ENCODE measurements at regions not wholly inside any gene's neighbourhood (a gene's known extent, or its start where the extent isn't known, plus 50 kb on each side); places are given as distances from the start of the nearest gene placed in this dataset.
"Not testable (repeated sequence)": the region's sequence is repeated elsewhere in the genome, so short reads cannot be mapped to it uniquely, and the experiment has no call there.

- Histone ChIP-seq H3K27me3 (no peaks in the 10 kb centered on the region), H3K36me3 (no peaks in the 10 kb centered on the region), H3K9me3 (no peaks in the 10 kb centered on the region), H3K4me3 (no peak overlapping the region), H3K27ac (no peak overlapping the region), H3K4me1 (no peaks in the 10 kb centered on the region)
- no peak for FAIRE-seq
- ATAC-seq = no peak
- no peak for DNase-seq
- intact Hi-C loops (cut with DNase I) = no loop called here
- WGBS, 2 donors = 66 to 68% methylated on average over 11 of the region's 11 CpGs
- no peak for TF ChIP-seq CTCF (IDR thresholded peaks at IDR 0.05)
Observed at GRCh38 chr2:109711230-109712122, 82.6 kb upstream of the RGPD5 start.

- no peak for TF ChIP-seq CTCF (IDR thresholded peaks at IDR 0.05)
- no peak for DNase-seq
- no peaks in the 10 kb centered on the region for H3K27me3 ChIP-seq
- 85 to 93% methylated on average over 2 of the region's 2 CpGs for WGBS, 2 donors
- H3K9me3 ChIP-seq = no peaks in the 10 kb centered on the region
- no peak overlapping the region for H3K4me3 ChIP-seq
- intact Hi-C loops (cut with DNase I) = no loop called here
- H3K27ac ChIP-seq = no peak overlapping the region
- no peaks in the 10 kb centered on the region for H3K4me1 ChIP-seq
- no peak for ATAC-seq
- no peak for FAIRE-seq
- no peaks in the 10 kb centered on the region for H3K36me3 ChIP-seq
Observed at GRCh38 chr2:109712123-109712449, 82.0 kb upstream of the RGPD5 start.

- ATAC-seq (no peak), DNase-seq (no peak), FAIRE-seq (no peak)
- H3K36me3 ChIP-seq = no peaks in the 10 kb centered on the region
- 84 to 91% methylated on average over 5 of the region's 5 CpGs for WGBS, 2 donors
- intact Hi-C loops (cut with DNase I) = no loop called here
- H3K9me3 ChIP-seq = no peaks in the 10 kb centered on the region
- H3K27ac ChIP-seq = no peak overlapping the region
- no peak for TF ChIP-seq CTCF (IDR thresholded peaks at IDR 0.05)
- no peaks in the 10 kb centered on the region for H3K27me3 ChIP-seq
- no peaks in the 10 kb centered on the region for H3K4me1 ChIP-seq
- H3K4me3 ChIP-seq = no peak overlapping the region
Observed at GRCh38 chr2:109712746-109713145, 81.4 kb upstream of the RGPD5 start.

- Histone ChIP-seq H3K4me3 (no peak overlapping the region), H3K9me3 (no peaks in the 10 kb centered on the region), H3K27me3 (no peaks in the 10 kb centered on the region), H3K4me1 (no peaks in the 10 kb centered on the region), H3K36me3 (no peaks in the 10 kb centered on the region), H3K27ac (no peak overlapping the region)
- intact Hi-C loops (cut with DNase I) = no loop called here
- FAIRE-seq = no peak
- WGBS, 2 donors = 13% methylated on average over 1 of the region's 1 CpG
- ATAC-seq = peak; percentile 58 to 93 (median 91)
- peak in 2 of 6 donors; percentile 23 to 41 for DNase-seq
- peak in 3 of 4 donors; percentile 17 to 37 (median 35) for TF ChIP-seq CTCF (IDR thresholded peaks at IDR 0.05)
Observed at GRCh38 chr2:109715313-109715805, 78.7 kb upstream of the RGPD5 start.

- FAIRE-seq; H3K27ac ChIP-seq; H3K36me3 ChIP-seq; H3K27me3 ChIP-seq; H3K9me3 ChIP-seq; DNase-seq; ATAC-seq; H3K4me1 ChIP-seq; intact Hi-C loops (cut with DNase I); H3K4me3 ChIP-seq: not testable (repeated sequence)
- 44 to 51% methylated on average over 4 of the region's 4 CpGs for WGBS, 2 donors
Observed at GRCh38 chr2:109716596-109716995, 77.5 kb upstream of the RGPD5 start.
